RWPE2 (cell line): ENCODE measurements at regions not wholly inside any gene's neighbourhood (a gene's known extent, or its start where the extent isn't known, plus 50 kb on each side); places are given as distances from the start of the nearest gene placed in this dataset.
A peak's percentile ranks its signal among the peaks of the same experiment; 100 is the strongest.

Experiments
- ATAC-seq: fragments of 200-7000 bp; cut with Tn5 transposase; 3 replicates; pipeline ENCODE4 v1.9.1; 2021; ENCODE audit warnings: low read depth
- DNase-seq: peaks from one replicate; pipeline ENCODE4 v3.0.0-alpha.2; 2020; ENCODE audit warnings: low spot score
- H3K27ac ChIP-seq: fragments of 450-650 bp; 2 replicates; pipeline ENCODE4 v1.5.1; 2017; ENCODE audit warnings: mild to moderate bottlenecking; ENCODE audit not compliant: poor library complexity, severe bottlenecking
- H3K27me3 ChIP-seq: fragments of 250-450 bp; sonication (Bioruptor Pico); 2 replicates; pipeline ENCODE4 v1.5.1; 2021; ENCODE audit warnings: mild to moderate bottlenecking, moderate library complexity; ENCODE audit not compliant: insufficient read depth, poor library complexity, severe bottlenecking
- H3K36me3 ChIP-seq: fragments of 250-450 bp; sonication (Bioruptor Pico); 2 replicates; pipeline ENCODE4 v1.5.1; 2020; ENCODE audit warnings: low read depth, mild to moderate bottlenecking, moderate library complexity
- H3K4me1 ChIP-seq: fragments of 250-450 bp; sonication (Bioruptor Pico); 2 replicates; pipeline ENCODE4 v1.5.1; 2021; ENCODE audit warnings: mild to moderate bottlenecking, moderate library complexity; ENCODE audit not compliant: insufficient read depth, poor library complexity, severe bottlenecking
- H3K4me3 ChIP-seq: fragments of 250-450 bp; sonication (Bioruptor Pico); 2 replicates; pipeline ENCODE4 v1.5.1; 2021; ENCODE audit warnings: mild to moderate bottlenecking, moderate library complexity; ENCODE audit not compliant: severe bottlenecking
- H3K9me3 ChIP-seq: fragments of 250-450 bp; sonication (Bioruptor Pico); 2 replicates; pipeline ENCODE4 v1.5.1; 2021; ENCODE audit warnings: mild to moderate bottlenecking, moderate library complexity; ENCODE audit not compliant: severe bottlenecking
- CTCF ChIP-seq: fragments of 450-650 bp; IDR thresholded peaks from one replicate; pipeline ENCODE4 v1.5.1; 2017; ENCODE audit warnings: mild to moderate bottlenecking, moderate library complexity; ENCODE audit not compliant: poor library complexity, severe bottlenecking

- no peak for TF ChIP-seq CTCF
These were observed 188.4 kb upstream of the ANK2 start for GRCh38 chr4:112860830-112861690.

GRCh38 chr4:112861691-112862674, 187.5 kb upstream of the ANK2 start:
- no peak overlapping the region for H3K27ac ChIP-seq
- H3K36me3 ChIP-seq, result no peaks in the 10 kb centered on the region
- H3K4me1 ChIP-seq, result peaks cover 16% of the 10 kb centered on the region
- no peaks in the 10 kb centered on the region for H3K27me3 ChIP-seq
- H3K4me3 ChIP-seq, result no peak overlapping the region
- no peaks in the 10 kb centered on the region for H3K9me3 ChIP-seq
- no peak for DNase-seq
- no peak for ATAC-seq
- TF ChIP-seq CTCF, result no peak

More at GRCh38 chr4:112860830-112861690, 188.4 kb upstream of the ANK2 start:
- Histone ChIP-seq H3K27ac (no peak overlapping the region), H3K9me3 (no peaks in the 10 kb centered on the region), H3K27me3 (no peaks in the 10 kb centered on the region), H3K4me3 (no peak overlapping the region), H3K4me1 (peaks cover 20% of the 10 kb centered on the region), H3K36me3 (no peaks in the 10 kb centered on the region)
- DNase-seq, result no peak
- no peak for ATAC-seq

- H3K4me1 ChIP-seq, result peaks cover 4% of the 10 kb centered on the region
- no peaks in the 10 kb centered on the region for H3K36me3 ChIP-seq
- no peak for DNase-seq
- no peaks in the 10 kb centered on the region for H3K9me3 ChIP-seq
- H3K4me3 ChIP-seq, result no peak overlapping the region
- 0 out of 3 replicates have a peak, but pooled peaks have one; percentile 35 for ATAC-seq
- no peak overlapping the region for H3K27ac ChIP-seq
- no peak for TF ChIP-seq CTCF
- no peaks in the 10 kb centered on the region for H3K27me3 ChIP-seq
These were observed 184.0 kb upstream of the ANK2 start for GRCh38 chr4:112865443-112865842.

- DNase-seq, result no peak
- Histone ChIP-seq H3K9me3 (no peaks in the 10 kb centered on the region), H3K4me3 (no peak overlapping the region), H3K27me3 (no peaks in the 10 kb centered on the region), H3K36me3 (no peaks in the 10 kb centered on the region), H3K4me1 (no peaks in the 10 kb centered on the region), H3K27ac (no peak overlapping the region)
- ATAC-seq, result no peak
- TF ChIP-seq CTCF, result no peak
These were observed 173.1 kb upstream of the ANK2 start for GRCh38 chr4:112876316-112876715.
